ENCODE measurements at regions not wholly inside any gene's neighbourhood (a gene's known extent, or its start where the extent isn't known, plus 50 kb on each side); places are given as distances from the start of the nearest gene placed in this dataset.

- no peak for TF ChIP-seq EZH2 (IDR thresholded peaks at IDR 0.05; ENCODE audit: insufficient read depth, poor library complexity, severe bottlenecking)
- TF ChIP-seq EZH2phosphoT487 (IDR thresholded peaks at IDR 0.05; ENCODE audit: insufficient read depth, low read depth), result no peak
These were observed 190.4 kb upstream of the IER5L start for GRCh38 chr9:129368444-129368978.

All from GM23248 (cell line).